Dedifferentiated amniotic fluid mesenchymal stem cell (primary cell): ENCODE measurements at regions not wholly inside any gene's neighbourhood (a gene's known extent, or its start where the extent isn't known, plus 50 kb on each side); places are given as distances from the start of the nearest gene placed in this dataset.
"Not testable (repeated sequence)": the region's sequence is repeated elsewhere in the genome, so short reads cannot be mapped to it uniquely, and the experiment has no call there.

Experiments
- DNase-seq: peaks from one replicate; pipeline ENCODE4 v3.0.0-alpha.2; 2016; ENCODE audit errors: extremely low spot score

DNA sequence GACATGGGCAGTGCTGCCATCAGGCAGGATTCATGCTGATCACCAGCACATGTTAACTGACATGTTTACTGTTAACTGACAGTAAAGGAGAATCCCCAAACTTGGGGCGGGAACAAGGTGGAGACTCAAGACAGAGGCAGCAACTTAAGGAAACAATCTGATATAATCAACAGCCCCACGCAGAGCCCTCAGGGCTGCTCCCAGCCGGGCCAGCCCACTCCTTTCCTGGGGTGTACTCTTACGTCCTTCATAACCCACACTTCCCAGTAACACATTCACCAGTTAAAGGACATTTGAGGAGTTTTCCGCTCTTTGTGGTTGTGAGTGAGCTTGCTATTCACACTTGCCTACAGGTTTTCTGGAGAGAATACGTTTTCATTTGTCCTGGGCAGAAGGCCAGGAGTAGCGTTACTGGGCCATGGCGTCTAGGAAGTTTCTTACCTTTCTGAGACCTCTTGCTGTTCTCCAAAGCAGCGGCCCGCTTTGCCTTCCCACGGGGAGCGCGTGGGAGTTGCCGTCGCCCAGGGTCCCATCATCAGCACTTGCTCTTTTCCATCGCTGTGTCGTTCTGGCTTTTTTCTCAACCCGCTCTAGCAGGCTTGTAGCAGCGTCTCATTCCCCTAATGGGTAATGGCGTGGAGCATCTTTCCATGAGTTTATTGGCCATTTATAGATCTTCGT lies 56.4 kb downstream of the FOXF2 start:
- no peak for DNase-seq

DNA sequence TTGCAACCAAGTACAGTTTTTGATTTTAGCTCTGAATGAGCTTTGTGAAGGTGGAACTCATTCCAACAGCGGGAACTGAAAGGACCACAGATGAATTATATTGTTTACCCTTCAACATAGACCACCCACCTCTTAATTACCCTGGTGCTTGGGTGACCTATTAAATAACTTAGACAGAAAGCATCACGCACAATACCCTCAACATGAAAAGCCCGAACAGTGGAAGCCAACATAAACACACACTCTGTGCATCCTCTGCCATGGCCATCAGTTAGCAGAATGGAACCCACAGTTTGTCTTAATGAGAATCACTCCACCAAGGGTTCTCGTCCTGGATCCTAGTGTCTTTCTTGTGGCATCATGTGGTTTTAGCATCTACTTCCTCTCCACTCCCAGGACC lies 60.5 kb downstream of the FOXF2 start:
- DNase-seq = no peak

DNA sequence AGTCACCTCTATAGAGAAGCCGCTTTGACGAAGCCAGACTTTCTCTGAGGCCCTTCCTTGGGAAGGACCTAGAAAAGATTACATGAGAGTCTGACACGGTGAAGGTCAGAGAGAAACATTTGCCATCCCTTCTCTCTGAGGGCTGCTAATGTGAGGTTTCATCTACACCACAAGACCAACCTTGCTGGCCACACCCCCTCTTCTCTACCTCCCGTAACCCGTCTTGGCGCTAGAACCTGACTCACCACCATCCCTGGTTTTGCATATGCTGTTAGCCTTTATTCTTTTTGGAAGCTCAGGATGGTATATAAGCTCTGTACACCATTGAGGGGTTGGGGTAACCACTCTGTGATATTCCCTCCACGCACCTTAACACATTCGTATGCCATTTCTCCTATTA lies 63.6 kb downstream of the FOXF2 start:
- DNase-seq = no peak

DNA sequence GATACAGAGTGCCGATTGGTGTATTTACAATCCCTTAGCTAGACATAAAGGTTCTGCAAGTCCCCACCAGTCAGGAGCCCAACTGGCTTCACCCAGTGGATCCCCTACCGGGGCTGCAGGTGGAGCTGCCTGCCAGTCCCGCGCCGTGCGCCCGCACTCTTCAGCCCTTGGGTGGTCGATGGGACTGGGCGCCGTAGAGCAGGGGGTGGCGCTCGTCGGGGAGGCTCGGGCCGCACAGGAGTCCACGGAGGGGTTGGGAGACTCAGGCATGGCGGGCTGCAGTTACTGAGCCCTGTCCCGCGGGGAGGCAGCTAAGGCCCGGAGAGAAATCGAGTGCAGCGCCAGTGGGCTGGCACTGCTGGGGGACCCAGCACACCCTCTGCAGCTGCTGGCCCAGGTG lies 67.4 kb downstream of the FOXF2 start:
- DNase-seq = not testable (repeated sequence)

DNA sequence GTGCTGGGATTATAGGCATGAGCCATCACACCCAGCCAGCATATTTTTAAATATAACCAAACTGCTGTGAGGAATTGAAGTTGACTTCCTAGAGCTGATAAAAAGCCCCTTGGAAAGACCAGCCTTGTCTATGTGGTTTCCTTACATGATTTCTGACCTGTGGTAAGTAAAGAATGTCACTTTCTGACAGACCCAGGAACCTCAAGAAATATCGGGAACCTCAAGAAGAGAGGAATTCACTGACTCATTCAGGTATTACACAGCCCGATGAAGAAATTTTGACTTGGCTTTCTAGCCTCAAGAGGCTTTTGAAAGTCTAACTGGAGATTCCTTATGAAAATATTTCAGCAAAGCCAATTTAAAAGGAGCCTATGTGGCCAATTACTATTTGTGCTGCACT lies 71.8 kb downstream of the FOXF2 start:
- DNase-seq = peak; percentile 68

DNA sequence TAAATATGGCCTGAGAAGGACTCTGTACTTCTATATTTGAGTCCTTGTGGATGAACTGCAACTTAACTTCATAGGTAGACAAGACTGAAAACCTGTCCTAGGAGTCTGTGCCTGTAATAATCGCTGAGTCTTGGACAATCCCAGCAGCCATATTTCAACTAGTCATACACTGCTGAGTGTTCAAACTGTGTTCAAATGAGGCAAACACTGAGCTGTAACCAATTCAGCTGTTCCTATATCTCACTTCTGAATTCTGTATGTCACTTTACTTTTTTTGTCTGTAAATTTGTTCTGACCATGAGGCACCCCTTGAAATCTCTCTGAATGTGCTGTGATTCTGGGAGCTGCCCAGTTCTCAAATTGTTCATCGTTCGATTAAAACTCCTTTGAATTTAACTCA lies 72.4 kb downstream of the FOXF2 start:
- no peak for DNase-seq

DNA sequence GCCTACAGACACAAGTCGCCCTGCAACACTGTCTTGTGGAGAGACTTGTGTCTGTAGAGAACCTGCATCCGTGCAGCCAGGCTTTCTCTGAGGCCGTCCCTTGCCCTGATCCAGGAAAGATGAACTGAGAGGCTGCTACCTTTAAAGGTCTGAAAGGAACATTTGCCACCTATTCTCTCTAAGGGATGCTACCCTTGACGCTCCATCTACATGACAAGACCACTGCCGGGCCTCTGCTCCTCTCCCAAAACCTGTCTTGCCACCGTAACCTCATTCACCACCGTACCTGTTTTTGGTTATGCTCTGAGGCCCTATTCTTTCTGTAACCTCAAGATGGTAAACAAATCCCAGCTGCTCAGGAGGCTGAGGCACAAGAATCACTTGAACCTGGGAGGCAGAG lies 73.9 kb downstream of the FOXF2 start:
- DNase-seq = no peak

DNA sequence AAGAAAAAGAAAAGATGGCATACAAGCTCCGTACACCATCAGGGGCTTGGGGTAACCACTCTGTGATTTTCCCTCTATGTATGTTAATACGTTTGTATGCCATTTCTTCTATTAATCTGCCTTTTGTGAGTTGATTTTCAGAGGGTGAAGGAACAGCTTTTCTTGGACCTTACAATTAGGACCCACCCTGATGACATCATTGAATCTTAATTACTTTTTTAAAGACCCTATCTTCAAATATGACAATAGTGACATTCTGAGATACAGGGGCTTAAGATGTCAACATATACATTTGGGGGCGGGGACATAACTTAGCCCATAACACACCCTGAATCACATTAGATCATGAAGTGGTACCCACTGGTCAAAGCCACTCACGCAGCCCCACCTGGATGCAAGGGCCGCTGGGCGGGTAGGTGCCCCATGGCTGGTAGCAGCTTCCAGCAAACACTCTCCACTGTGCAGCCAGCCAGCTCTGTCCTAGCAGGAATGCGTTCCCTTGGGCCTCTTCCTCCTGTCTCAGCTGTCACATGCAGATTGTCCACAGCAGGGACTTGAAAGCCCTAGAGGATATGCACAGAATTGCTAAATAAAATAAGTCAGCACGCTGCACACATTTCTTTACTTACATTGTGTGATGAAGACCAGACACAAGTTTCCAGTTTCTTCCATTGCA lies 74.5 kb downstream of the FOXF2 start:
- no peak for DNase-seq

DNA sequence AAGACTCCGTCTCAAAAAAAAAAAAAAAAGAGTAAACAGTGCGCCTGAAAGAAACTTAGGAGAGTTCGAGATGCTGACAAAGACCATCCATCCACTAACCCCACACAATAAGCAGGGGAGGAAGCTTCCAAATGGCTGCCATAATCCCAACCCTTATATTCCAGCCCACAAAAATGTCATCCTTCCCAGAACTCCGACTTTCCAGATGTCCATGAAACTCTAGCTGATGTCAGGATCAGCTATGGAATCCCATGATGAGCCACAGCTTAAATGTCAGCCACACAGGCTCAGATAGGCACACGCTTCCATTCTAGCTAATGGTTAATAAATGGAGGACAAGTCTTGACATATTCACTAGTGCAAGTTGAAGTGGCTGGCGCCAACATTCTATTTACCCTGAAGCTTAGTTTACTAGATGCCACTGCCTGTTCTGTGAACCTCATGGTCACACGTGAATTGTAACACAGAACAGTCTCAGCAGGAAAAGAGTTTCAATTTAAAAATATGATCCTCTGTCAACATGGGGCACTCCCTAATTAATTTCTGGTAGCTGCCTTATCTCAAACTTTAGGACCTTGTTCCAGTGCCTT lies 75.5 kb downstream of the FOXF2 start:
- DNase-seq = no peak

DNA sequence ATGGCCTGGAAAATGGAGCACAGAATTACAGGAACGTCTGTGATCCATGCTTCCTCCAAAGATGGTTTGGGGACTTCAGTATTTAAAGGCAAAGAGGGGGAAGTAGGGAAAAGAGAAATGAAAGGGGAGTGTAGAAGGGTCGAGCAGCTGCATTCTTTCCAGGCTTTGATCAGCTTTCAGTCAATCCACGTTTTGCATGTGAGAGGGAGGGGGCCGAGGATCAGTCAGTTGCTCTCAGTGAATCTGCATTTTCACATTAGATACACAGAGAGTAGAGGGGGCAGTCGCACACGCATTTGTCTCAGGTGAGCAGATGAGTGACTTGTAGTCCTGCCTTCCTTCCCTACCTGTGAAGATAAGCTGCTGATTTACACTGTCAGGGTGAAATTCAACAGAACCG lies 78.8 kb downstream of the FOXF2 start:
- no peak for DNase-seq

DNA sequence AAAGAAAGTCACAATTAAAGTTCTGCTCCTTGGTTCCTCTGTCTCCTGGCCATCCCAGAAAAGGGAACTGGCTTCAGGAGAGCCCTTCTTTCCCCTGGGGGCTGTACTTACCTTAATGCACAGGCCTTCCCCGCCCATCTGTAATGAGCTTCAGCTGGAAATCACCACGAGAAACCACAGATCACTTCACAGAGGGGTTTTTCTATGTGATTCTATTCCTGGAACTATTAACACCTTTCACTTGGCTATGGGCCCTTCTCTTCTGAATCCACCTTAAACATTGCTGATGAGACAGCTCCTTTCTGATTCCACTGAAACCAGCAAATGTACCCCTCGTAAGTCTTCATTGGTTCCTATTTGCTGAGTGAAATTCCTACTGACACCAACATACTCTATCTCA lies 80.7 kb downstream of the FOXF2 start:
- no peak for DNase-seq

DNA sequence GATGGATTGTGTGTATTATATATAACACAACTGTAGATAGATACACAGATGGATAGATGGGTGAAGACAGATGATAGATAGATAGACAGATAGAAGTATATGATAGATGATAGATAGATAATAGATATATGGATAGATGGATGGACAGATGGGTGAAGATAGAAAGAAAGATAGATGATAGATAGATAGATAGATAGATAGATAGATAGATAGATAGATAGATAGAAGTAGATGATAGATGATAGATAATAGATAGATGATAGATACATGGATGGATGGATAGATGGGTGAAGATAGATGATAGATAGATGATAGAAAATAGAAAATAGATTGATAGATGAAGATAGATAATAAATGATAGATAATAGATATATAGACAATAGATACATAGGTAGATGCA lies 83.3 kb downstream of the FOXF2 start:
- no peak for DNase-seq

DNA sequence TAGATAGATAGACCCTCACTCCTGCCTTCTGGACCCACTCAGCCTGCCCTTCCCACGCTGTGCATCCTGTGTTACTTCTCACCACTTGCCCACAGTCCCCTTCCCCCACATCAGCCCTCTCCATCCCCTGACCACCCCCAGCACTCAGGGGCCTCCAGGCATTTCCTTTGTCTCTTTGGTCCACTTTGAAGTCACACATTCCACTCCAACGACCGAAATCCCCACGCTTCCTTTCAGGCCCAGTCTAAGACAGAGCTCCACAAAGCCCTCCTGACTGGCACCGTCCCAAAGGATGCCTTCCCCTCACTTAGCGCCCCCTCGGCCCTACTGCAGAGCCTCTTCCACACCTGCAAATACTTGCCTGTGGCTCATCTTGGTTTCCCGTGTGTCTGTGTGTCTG lies 83.8 kb downstream of the FOXF2 start:
- DNase-seq = no peak

DNA sequence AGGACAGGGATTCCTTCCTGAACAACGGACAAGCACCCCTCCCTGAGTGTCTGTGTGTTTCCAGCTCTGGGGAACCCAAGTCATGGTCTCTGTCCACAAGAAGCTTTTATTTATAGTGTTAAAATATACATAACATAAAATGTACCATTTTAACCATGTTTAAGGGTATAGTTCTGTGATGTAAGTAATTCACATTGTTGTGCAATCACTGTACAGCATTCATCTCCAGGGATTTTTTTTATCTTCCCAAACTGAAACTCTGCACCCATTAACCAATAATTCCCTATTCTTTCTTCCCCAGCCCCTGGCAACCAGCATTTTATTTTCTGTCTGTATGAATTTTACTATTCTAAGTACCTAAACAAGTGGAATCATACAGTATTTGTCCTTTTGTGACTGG lies 84.2 kb downstream of the FOXF2 start:
- no peak for DNase-seq

DNA sequence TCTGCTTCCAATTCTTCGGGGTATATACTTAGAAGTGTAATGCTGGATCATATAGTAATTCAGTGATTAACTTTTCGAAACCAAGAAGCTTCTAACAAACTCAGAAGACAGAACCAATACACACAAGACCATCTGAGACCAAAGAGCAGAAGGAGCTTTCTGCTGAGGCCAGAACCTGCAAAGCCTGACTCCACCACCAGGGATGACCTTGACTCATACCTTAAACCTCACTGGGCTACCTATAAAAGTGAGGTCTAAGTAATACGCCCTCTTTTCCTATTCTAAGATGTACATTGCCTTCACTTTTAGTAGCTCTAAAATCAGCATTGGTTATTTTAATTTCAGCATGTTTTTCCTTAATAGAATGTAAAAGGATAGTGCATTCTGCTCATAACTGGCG lies 84.8 kb downstream of the FOXF2 start:
- no peak for DNase-seq

DNA sequence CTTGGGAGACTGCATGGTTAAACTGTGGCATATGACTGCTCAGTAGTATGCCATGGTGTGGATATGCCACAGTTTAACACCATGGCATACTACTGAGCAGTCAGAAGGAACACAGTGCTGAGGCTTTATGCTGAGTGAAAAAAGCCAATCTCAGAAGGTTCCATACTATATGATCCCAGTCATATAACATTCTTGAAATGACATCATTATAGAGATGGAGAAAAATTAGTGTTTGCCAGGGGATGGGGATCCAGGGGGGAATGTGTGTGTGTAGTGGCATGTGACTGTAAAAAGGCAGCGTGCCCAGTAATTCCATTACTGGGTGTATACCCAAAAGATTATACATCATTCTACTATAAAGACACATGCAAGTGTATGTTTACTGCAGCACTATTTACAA lies 85.8 kb downstream of the FOXF2 start:
- peak; percentile 49 for DNase-seq

DNA sequence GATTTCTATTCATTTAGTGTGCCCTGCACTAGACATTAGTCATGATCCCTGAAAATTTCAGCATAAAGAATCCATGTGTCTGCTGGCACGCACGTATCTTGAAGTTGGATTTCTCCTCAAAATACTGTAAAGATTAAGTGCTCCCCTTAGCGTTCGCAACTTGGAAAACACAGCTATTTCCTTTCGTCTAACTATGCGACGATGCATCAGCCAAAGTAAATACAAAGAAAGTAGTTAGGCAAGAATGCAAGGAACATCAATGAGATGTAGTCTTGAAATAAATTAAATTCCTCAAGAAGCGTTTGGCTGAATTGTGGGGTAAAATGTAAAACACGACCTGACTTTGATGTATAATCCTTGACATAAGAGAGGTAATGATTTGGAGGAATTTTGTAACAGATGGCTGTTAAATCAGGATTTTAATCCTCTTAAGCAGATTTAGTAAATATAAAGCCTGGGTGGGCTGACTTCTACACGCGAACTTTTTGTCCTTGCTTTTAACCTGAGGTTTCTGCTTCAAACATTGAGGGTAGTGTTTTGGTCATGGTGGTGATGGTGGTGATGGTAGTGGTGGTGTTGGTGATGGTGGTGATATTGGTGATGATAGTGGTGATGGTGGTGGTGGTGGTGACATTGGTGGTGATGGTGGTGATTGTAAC lies 88.2 kb downstream of the FOXF2 start:
- DNase-seq = peak; percentile 94

DNA sequence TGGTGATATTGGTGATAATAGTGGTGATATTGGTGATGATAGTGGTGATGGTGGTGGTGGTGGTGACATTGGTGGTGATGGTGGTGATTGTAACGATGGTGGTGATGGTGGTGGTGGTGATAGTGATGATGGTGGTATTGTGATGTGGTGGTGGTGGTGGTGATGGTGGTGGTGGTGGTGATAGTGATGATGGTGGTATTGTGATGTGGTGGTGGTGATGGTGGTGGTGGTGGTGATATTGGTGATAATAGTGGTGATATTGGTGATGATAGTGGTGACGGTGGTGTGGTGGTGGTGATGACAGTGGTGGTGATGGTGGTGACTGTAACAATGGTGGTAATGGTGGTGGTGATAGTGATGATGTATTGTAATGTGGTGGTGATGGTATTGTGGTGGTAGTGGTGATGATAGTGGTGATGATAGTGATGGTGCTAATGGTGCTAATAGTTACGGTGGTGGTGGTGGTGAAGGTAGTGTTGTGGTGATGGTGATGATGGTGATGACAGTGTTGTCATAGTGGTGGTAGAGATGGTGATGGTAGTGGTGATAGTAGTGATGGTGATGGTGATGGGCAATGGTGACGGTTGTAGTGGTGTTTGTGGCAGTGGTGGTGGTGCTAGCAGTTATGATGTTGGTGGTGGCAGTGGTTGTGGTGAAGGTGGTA lies 88.9 kb downstream of the FOXF2 start:
- not testable (repeated sequence) for DNase-seq

DNA sequence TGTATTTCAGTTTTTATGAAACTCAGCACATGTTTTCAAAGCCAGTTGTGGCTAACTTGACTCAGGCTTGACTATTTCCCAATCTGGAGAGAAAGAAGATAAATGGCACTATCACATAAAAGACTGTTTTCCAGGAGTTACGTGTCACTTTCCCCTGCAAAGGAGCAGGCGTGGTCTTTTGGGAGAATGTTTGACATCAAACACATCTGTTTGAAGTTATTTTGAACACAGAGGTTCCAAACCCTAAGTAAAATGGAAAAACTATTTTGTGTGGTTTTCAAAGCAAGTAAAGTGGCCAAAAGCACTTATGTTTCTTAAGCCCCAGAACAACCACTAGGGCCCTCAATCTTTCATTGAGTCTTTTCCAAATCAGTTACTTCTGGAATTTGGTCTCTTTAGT lies 89.7 kb downstream of the FOXF2 start:
- DNase-seq = peak; percentile 86

DNA sequence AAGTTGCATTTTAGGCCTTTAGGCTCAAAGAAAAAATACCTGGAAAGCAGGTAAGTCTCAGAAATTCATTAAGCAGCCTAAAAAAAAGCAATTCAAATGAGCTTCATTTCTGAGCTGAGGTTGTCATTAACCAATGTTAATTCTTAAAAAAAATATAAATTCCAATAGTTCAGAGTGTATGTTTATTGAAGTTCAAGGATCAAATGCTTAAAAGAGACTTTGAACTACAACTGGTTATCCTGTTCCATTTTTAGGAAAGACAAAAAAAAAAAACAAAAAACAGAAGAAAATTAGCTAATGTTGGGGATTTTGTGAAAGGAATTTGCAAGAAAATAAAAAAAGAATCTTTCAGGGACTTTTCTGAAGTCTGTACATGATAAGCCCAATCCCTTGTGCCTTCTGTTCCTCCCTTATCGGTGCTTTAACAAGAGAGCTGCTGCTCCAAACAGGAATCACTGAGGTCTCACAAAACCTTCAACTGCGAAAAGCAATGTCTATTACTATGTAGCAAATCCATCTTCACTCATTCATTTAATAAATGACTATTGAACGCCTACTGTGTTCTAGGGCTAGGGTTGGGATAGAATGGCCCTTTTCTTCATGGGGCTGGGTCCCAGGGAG lies 90.3 kb downstream of the FOXF2 start:
- no peak for DNase-seq

DNA sequence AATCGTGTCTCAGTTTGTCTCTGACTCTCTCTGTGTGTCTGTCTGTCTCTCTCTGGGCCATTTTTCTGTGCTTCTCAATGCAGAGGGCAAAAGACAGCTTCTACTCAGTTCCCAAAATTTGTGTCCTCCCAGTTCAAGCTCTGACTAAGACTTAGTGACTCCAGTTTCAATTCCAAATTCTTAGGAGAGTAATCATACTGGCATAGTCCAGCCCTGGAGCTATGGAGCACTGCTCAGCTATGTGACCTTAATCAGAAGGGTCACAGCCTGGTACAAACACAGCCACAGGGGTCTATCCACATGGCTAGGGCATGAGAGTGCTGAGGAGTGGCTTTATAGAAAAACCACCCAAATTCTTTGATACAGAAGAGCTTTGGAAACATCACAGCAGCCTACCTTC lies 91.9 kb downstream of the FOXF2 start:
- DNase-seq = peak; percentile 93
